DOHH2 (cell line): ENCODE measurements at regions not wholly inside any gene's neighbourhood (a gene's known extent, or its start where the extent isn't known, plus 50 kb on each side); places are given as distances from the start of the nearest gene placed in this dataset.

Source experiments
- EZH2phosphoT487 ChIP-seq: fragments of 200-600 bp; sonication (generic); IDR thresholded peaks from 2 replicates; pipeline ENCODE4 v1.6.1; 2017; ENCODE audit warnings: borderline replicate concordance, mild to moderate bottlenecking, antibody characterized with exemption, low read length, moderate library complexity, mixed read lengths
- TF ChIP-seq, protein P1 (sequence below): fragments of 200-600 bp; sonication (generic); IDR thresholded peaks from one replicate; pipeline ENCODE4 v1.5.1; 2014; ENCODE audit warnings: antibody characterized with exemption, mild to moderate bottlenecking, low read depth, low read length; ENCODE audit not compliant: poor library complexity, severe bottlenecking

DNA sequence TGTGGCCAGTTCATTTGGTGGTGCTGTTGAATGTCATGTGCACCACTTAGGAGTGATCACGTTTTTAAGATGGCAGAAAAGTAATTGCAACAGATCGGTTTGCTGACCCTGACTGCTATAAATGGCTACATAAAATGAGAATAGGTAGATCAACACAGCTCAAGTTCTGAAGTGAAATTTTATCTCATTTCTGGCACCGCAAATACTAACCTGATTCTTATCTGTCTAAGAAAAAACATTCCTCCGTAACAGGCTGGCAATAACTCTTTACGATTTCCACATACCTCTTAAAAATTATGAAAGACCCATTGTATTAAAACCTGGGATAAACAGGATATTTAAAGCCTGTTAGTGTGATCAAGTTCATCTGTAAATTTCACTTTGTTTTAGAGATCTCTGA, 387.5 kb downstream of the PDGFC start:
- TF ChIP-seq, protein P1, sequence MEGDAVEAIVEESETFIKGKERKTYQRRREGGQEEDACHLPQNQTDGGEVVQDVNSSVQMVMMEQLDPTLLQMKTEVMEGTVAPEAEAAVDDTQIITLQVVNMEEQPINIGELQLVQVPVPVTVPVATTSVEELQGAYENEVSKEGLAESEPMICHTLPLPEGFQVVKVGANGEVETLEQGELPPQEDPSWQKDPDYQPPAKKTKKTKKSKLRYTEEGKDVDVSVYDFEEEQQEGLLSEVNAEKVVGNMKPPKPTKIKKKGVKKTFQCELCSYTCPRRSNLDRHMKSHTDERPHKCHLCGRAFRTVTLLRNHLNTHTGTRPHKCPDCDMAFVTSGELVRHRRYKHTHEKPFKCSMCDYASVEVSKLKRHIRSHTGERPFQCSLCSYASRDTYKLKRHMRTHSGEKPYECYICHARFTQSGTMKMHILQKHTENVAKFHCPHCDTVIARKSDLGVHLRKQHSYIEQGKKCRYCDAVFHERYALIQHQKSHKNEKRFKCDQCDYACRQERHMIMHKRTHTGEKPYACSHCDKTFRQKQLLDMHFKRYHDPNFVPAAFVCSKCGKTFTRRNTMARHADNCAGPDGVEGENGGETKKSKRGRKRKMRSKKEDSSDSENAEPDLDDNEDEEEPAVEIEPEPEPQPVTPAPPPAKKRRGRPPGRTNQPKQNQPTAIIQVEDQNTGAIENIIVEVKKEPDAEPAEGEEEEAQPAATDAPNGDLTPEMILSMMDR, result no peak
- no peak for TF ChIP-seq EZH2phosphoT487
